ENCODE measurements at regions not wholly inside any gene's neighbourhood (a gene's known extent, or its start where the extent isn't known, plus 50 kb on each side); places are given as distances from the start of the nearest gene placed in this dataset.

DNA sequence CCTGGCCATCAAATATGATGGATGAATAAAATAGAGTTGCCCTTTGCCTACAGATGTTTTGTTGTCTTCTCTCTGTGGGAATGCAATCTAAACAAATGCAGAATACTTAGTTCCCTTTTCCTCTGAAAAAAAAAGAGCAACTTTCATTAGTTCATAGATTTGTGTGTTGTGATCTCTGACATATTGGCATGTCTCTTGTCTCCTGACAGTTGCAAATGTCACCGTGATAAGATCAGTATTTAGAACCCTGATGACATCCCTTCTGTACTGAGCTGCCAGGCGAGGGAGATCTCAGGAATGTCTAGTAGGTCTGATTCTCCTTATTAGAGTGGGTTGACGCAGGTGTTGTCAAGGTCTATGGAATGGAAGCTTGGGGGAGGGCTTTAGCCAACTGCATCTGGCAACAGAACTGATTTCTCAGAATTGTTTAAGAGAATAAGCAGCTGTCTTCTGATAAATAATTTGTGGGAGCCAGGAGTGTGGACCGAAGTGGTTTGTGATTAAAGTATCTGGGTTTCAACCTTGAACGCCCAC, 130.4 kb downstream of the GALR1 start:
- no peak for TF ChIP-seq POLR2A (IDR thresholded peaks at IDR 0.05)
- TF ChIP-seq, protein P1, sequence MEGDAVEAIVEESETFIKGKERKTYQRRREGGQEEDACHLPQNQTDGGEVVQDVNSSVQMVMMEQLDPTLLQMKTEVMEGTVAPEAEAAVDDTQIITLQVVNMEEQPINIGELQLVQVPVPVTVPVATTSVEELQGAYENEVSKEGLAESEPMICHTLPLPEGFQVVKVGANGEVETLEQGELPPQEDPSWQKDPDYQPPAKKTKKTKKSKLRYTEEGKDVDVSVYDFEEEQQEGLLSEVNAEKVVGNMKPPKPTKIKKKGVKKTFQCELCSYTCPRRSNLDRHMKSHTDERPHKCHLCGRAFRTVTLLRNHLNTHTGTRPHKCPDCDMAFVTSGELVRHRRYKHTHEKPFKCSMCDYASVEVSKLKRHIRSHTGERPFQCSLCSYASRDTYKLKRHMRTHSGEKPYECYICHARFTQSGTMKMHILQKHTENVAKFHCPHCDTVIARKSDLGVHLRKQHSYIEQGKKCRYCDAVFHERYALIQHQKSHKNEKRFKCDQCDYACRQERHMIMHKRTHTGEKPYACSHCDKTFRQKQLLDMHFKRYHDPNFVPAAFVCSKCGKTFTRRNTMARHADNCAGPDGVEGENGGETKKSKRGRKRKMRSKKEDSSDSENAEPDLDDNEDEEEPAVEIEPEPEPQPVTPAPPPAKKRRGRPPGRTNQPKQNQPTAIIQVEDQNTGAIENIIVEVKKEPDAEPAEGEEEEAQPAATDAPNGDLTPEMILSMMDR (IDR thresholded peaks at IDR 0.05), result no peak
